ENCODE measurements at regions not wholly inside any gene's neighbourhood (a gene's known extent, or its start where the extent isn't known, plus 50 kb on each side); places are given as distances from the start of the nearest gene placed in this dataset.

- Histone ChIP-seq H3K27me3 (ENCODE audit: insufficient read depth, low read length) (no peaks in the 10 kb centered on the region), H3K9ac (ENCODE audit: extremely low read depth, insufficient read length, low read length) (no peak overlapping the region), H4K20me1 (ENCODE audit: control insufficient read depth, insufficient read depth, insufficient read length) (no peaks in the 10 kb centered on the region), H2AK5ac (ENCODE audit: insufficient read length, low read length) (no peak overlapping the region), H3K23ac (ENCODE audit: insufficient read length, low read depth, low read length) (no peak overlapping the region), H3K4ac (ENCODE audit: low read depth, low read length) (no peak overlapping the region), H2BK15ac (ENCODE audit: low read depth, low read length) (no peak overlapping the region), H4K91ac (ENCODE audit: insufficient read length, low read depth, low read length) (no peak overlapping the region), H4K8ac (replicated peaks; ENCODE audit: insufficient read length, low read depth, low read length) (no peak overlapping the region), H3T11ph (ENCODE audit: low read length) (no peak overlapping the region), H3K27ac (ENCODE audit: insufficient read length, low read depth, low read length) (no peak overlapping the region), H3K4me2 (ENCODE audit: insufficient read depth, insufficient read length, low read length) (no peak overlapping the region), H3K79me2 (ENCODE audit: insufficient read depth, low read length) (no peaks in the 10 kb centered on the region), H3K18ac (ENCODE audit: insufficient read length, low read depth, low read length) (no peak overlapping the region), H2BK5ac (ENCODE audit: insufficient read length, low read length) (no peak overlapping the region), H2BK12ac (ENCODE audit: insufficient read length, low read depth, low read length) (no peak overlapping the region), H3K4me1 (ENCODE audit: insufficient read depth, low read length) (no peaks in the 10 kb centered on the region), H3K56ac (ENCODE audit: insufficient read length, low read depth, low read length) (no peak overlapping the region), H2AFZ (ENCODE audit: low read length) (no peak overlapping the region), H3K9me3 (ENCODE audit: control insufficient read depth, low read depth, low read length) (no peaks in the 10 kb centered on the region), H2BK120ac (ENCODE audit: low read depth, low read length, poor library complexity, severe bottlenecking) (no peak overlapping the region), H3K79me1 (ENCODE audit: insufficient read depth, low read depth, low read length, poor library complexity, severe bottlenecking) (no peaks in the 10 kb centered on the region), H3K23me2 (ENCODE audit: insufficient read length, low read depth, low read length, poor library complexity, severe bottlenecking) (no peaks in the 10 kb centered on the region), H4K5ac (ENCODE audit: insufficient read length, low read depth, low read length) (no peak overlapping the region), H3K14ac (ENCODE audit: insufficient read depth, low read length) (no peak overlapping the region), H2BK20ac (ENCODE audit: low read depth, low read length, poor library complexity, severe bottlenecking) (no peak overlapping the region)
- no peaks in the 10 kb centered on the region for H3K9me3 Mint-ChIP-seq
- TF ChIP-seq CTCF (conservative IDR thresholded peaks at IDR 0.05), result no peak
- H3K4me1 Mint-ChIP-seq, result peaks cover 4 to 8% of the 10 kb centered on the region in 2 experiments
- no peak for DNase-seq
- no peak overlapping the region for H3K27ac Mint-ChIP-seq
- H3K36me3 Mint-ChIP-seq (ENCODE audit: insufficient read depth in 1 of 3, low read depth in 3 of 3), result no peaks in the 10 kb centered on the region
- H3K4me3 Mint-ChIP-seq, result no peak overlapping the region
- H3K27me3 Mint-ChIP-seq (ENCODE audit: low read depth), result no peaks in the 10 kb centered on the region
Measured at GRCh38 chr4:20456407-20456806, 204.7 kb downstream of the SLIT2 start.
